Right cardiac atrium (tissue), 5 donors: ENCODE measurements at regions not wholly inside any gene's neighbourhood (a gene's known extent, or its start where the extent isn't known, plus 50 kb on each side); places are given as distances from the start of the nearest gene placed in this dataset.
"Not testable (repeated sequence)": the region's sequence is repeated elsewhere in the genome, so short reads cannot be mapped to it uniquely, and the experiment has no call there.

Experiments
- ATAC-seq, 2 donors: fragments of 200-7000 bp; cut with Tn5 transposase; one replicate each; pipeline versions ENCODE4 v1.8.0 to v1.9.1; 2020; ENCODE audit warnings: moderate library complexity in 2 of 2, mild to moderate bottlenecking in 1 of 2
- DNase-seq, 3 donors: peaks; one replicate each; pipeline ENCODE4 v3.0.0-alpha.2; 2020
- H3K27ac ChIP-seq: one replicate; pipeline ENCODE4 v1.5.1; 2013; ENCODE audit warnings: mild to moderate bottlenecking, low read length, control low read depth, moderate library complexity
- H3K27me3 ChIP-seq: one replicate; pipeline ENCODE4 v1.6.1; 2013; ENCODE audit not compliant: control insufficient read depth, insufficient read depth
- H3K4me1 ChIP-seq: one replicate; pipeline ENCODE4 v1.6.1; 2013; ENCODE audit warnings: low read length; ENCODE audit not compliant: control insufficient read depth, insufficient read depth
- H3K4me3 ChIP-seq: one replicate; pipeline ENCODE4 v1.5.1; 2013; ENCODE audit warnings: low read length, control low read depth
- H3K9me3 ChIP-seq: one replicate; pipeline ENCODE4 v1.6.1; 2013; ENCODE audit warnings: low read length; ENCODE audit not compliant: control insufficient read depth
- WGBS: extraction: QIAGEN DNeasy Blood & Tissue Kit; methylation state at CpG from one replicate; pipeline ENCODE4 v1.1.7; 2013; 5-methylcytosine and 5-hydroxymethylcytosine counted together
- intact Hi-C, 4 donors: fragments of 100-400 bp; cut with DNase I; formaldehyde crosslinking; loops; one replicate each; pipeline versions ENCODE4 v1.11.0 to v1.14.0; 2022 to 2023
- donor health status: healthy with polysubstance abuse.
- donor health status: DM: no; HTN: yes; CAD: no.
- donor health status: DM: no; HTN: no; CAD: no.
- donor health status: DM: no; HTN: yes; CAD: no; lungs with severe emphysema.
- donor health status: DM: yes; HTN: yes; CAD: no.

GRCh38 chr3:36656873-36657272 lies 107.5 kb downstream of the DCLK3 start:
- Histone ChIP-seq H3K27me3 (no peaks in the 10 kb centered on the region), H3K9me3 (no peaks in the 10 kb centered on the region), H3K4me1 (no peaks in the 10 kb centered on the region), H3K4me3 (no peak overlapping the region), H3K27ac (no peak overlapping the region)
- DNase-seq = no peak
- ATAC-seq = no peak
- intact Hi-C loops = no loop called here
- WGBS = 83% methylated on average over 2 of the region's 2 CpGs

DNA sequence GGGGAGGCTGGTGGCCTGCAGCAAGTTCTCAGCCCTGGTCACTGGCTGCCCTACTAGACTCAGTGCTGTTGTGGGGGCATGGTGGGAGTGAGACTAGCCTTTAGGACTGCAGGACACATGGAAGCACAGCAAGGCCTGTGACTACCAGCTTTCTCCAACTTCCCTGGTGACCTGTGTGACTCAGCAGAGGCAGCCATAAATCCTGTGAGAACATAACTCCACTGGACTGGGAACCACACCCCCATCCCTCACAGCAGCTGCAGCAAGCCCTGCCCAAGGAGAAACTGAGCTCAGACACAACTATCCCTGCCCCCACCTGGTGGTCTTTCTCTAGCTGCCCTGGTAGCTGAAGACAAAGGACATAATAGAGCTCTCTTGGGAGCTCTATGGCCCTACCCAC lies 111.3 kb downstream of the DCLK3 start:
- no peak overlapping the region for H3K27ac ChIP-seq
- ATAC-seq (no peak), DNase-seq (no peak)
- H3K4me3 ChIP-seq = no peak overlapping the region
- peaks cover 1% of the 10 kb centered on the region for H3K4me1 ChIP-seq
- intact Hi-C loops = no loop called here
- no peaks in the 10 kb centered on the region for H3K27me3 ChIP-seq
- H3K9me3 ChIP-seq = no peaks in the 10 kb centered on the region

DNA sequence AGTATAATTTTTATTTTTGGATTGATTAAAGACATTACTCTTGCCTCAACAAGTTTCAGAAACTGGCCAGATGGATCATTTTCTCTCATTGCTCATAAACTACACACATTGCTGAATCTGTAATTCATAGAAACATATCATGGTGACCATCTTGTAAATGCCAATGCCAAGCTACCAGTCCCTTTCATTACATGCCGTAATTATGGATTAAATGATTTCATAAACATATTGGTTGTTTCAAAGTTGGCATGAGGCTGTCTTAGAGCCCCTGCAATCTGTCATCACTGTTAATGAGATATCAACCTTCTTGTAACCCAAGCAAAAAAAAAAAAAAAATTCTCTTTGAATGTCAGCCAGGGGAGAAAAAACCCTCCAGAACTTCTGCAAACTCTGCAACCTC lies 112.2 kb downstream of the DCLK3 start:
- ATAC-seq (no peak), DNase-seq (no peak)
- peaks cover 1% of the 10 kb centered on the region for H3K4me1 ChIP-seq
- no peaks in the 10 kb centered on the region for H3K9me3 ChIP-seq
- intact Hi-C loops = no loop called here
- no peaks in the 10 kb centered on the region for H3K27me3 ChIP-seq
- WGBS = 70% methylated on average over 1 of the region's 1 CpG
- H3K4me3 ChIP-seq = no peak overlapping the region
- H3K27ac ChIP-seq = no peak overlapping the region

- Histone ChIP-seq H3K4me1 (peaks cover 1% of the 10 kb centered on the region), H3K4me3 (no peak overlapping the region), H3K27me3 (no peaks in the 10 kb centered on the region), H3K27ac (no peak overlapping the region), H3K9me3 (no peaks in the 10 kb centered on the region)
- intact Hi-C loops = no loop called here
- ATAC-seq (no peak), DNase-seq (no peak)
These were observed 114.1 kb downstream of the DCLK3 start for GRCh38 chr3:36650271-36650671.

- Histone ChIP-seq H3K27ac (no peak overlapping the region), H3K4me1 (peaks cover 1% of the 10 kb centered on the region), H3K27me3 (no peaks in the 10 kb centered on the region), H3K9me3 (no peaks in the 10 kb centered on the region), H3K4me3 (no peak overlapping the region)
- intact Hi-C loops = no loop called here
- 78% methylated on average over 1 of the region's 1 CpG for WGBS
- no peak for DNase-seq
- ATAC-seq = no peak
These were observed 115.2 kb downstream of the DCLK3 start for GRCh38 chr3:36649125-36649524.

GRCh38 chr3:36648241-36649034 lies 115.9 kb downstream of the DCLK3 start:
- DNase-seq = no peak
- no peak overlapping the region for H3K4me3 ChIP-seq
- no peaks in the 10 kb centered on the region for H3K9me3 ChIP-seq
- no peak overlapping the region for H3K27ac ChIP-seq
- no peak for ATAC-seq
- intact Hi-C loops = no loop called here
- H3K27me3 ChIP-seq = no peaks in the 10 kb centered on the region
- peaks cover 1% of the 10 kb centered on the region for H3K4me1 ChIP-seq
- 65% methylated on average over 5 of the region's 5 CpGs for WGBS

- intact Hi-C loops = no loop called here
- peaks cover 1% of the 10 kb centered on the region for H3K4me1 ChIP-seq
- no peak overlapping the region for H3K27ac ChIP-seq
- DNase-seq = no peak
- no peaks in the 10 kb centered on the region for H3K27me3 ChIP-seq
- H3K4me3 ChIP-seq = no peak overlapping the region
- ATAC-seq = no peak
- H3K9me3 ChIP-seq = no peaks in the 10 kb centered on the region
- 79% methylated on average over 3 of the region's 3 CpGs for WGBS
These were observed 116.9 kb downstream of the DCLK3 start for GRCh38 chr3:36647423-36647853.

DNA sequence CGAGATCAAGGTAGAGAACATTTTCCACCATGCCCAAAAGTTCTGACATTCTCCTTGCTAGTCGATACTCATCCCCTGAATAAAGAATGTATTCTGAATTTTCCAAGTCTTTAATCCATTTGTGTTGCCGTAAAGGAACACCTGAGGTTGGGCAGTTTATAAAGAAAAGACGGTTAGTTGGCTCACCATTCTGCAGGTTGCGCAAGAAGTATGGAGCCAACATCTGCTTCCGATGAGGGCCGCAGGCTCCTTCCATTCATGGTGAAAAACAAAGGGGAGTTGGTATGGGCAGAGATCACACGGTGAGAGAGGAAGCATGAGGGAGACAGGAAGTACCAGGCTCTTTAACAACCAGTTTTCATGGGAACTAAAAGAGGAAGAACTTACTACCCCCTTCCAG lies 121.2 kb downstream of the DCLK3 start:
- 86% methylated on average over 8 of the region's 8 CpGs for WGBS
- no peaks in the 10 kb centered on the region for H3K4me1 ChIP-seq
- no peaks in the 10 kb centered on the region for H3K9me3 ChIP-seq
- intact Hi-C loops = no loop called here
- no peak overlapping the region for H3K27ac ChIP-seq
- ATAC-seq = no peak
- no peaks in the 10 kb centered on the region for H3K27me3 ChIP-seq
- no peak overlapping the region for H3K4me3 ChIP-seq
- DNase-seq = no peak

DNA sequence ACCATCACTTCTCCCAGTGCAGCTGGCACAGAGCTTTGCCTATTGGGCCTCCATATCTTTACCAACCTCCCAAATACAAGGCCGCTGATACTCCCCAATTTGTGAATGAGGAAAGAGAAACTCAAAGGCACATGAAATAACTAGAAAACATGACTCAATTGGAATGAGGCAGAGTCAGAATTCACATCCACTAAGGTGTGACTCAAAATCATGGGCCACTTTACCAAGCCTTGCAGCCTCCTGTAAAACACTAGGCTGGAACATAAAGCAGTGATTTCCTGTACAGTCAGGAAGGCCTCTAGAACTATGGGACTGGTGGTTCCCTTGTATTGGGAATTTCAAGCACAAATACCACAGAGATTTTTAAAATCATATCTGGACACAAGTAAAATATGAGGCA lies 128.6 kb downstream of the DCLK3 start:
- H3K4me1 ChIP-seq = no peaks in the 10 kb centered on the region
- no peak overlapping the region for H3K4me3 ChIP-seq
- intact Hi-C loops = no loop called here
- DNase-seq (no peak), ATAC-seq (no peak)
- H3K9me3 ChIP-seq = no peaks in the 10 kb centered on the region
- WGBS = 98% methylated on average over 1 of the region's 1 CpG
- no peak overlapping the region for H3K27ac ChIP-seq
- H3K27me3 ChIP-seq = no peaks in the 10 kb centered on the region

GRCh38 chr3:36633897-36634296 lies 130.5 kb downstream of the DCLK3 start:
- H3K4me1 ChIP-seq, H3K4me3 ChIP-seq, H3K9me3 ChIP-seq, intact Hi-C loops, H3K27ac ChIP-seq, ATAC-seq, H3K27me3 ChIP-seq: not testable (repeated sequence)
- DNase-seq = peak in 1 of 3 donors; percentile 50
- WGBS = 95% methylated on average over 36 of the region's 39 CpGs

GRCh38 chr3:36633060-36633459 lies 131.3 kb downstream of the DCLK3 start:
- H3K9me3 ChIP-seq = no peaks in the 10 kb centered on the region
- ATAC-seq = no peak
- 89% methylated on average over 5 of the region's 5 CpGs for WGBS

DNA sequence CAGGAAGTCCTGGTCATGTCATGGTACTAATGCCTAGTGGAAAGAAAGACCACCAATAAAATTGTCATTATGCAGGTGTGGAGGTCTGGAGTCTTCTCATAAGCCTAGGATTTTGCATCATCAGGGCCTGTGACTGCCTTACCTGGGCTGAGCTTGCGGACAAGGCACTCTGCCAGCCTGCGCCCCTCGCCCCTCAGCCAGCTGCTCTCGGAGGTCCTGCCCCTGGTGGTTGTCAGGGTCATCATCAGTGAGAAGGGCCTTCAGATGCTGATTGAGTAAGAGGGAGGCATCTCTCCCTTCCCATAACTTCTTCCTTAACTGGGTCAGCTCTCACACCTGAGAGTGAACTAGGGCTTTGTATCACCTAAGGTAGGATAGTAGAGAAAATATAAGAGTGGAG lies 132.8 kb downstream of the DCLK3 start:
- no peak for DNase-seq
- intact Hi-C loops = no loop called here
- Histone ChIP-seq H3K4me3 (no peak overlapping the region), H3K27ac (no peak overlapping the region), H3K4me1 (no peaks in the 10 kb centered on the region), H3K9me3 (no peaks in the 10 kb centered on the region), H3K27me3 (no peaks in the 10 kb centered on the region)
- no peak for ATAC-seq
- 78% methylated on average over 4 of the region's 4 CpGs for WGBS

More at GRCh38 chr3:36633060-36633459, 131.3 kb downstream of the DCLK3 start:
- no peak for DNase-seq
- H3K4me1 ChIP-seq = no peaks in the 10 kb centered on the region
- no peak overlapping the region for H3K4me3 ChIP-seq
- intact Hi-C loops = no loop called here
- no peaks in the 10 kb centered on the region for H3K27me3 ChIP-seq
- no peak overlapping the region for H3K27ac ChIP-seq
